GM12875 (cell line): ENCODE measurements at regions not wholly inside any gene's neighbourhood (a gene's known extent, or its start where the extent isn't known, plus 50 kb on each side); places are given as distances from the start of the nearest gene placed in this dataset.

Experiments used
- H3K4me3 ChIP-seq: one replicate; pipeline ENCODE4 v1.5.1; 2011; ENCODE audit warnings: low read depth, low read length, control low read depth
- TF ChIP-seq, protein P1 (sequence below): IDR thresholded peaks from 2 replicates; pipeline ENCODE4 v1.5.1; 2011; ENCODE audit warnings: low read depth, mild to moderate bottlenecking, control low read depth, inconsistent platforms, low read length, moderate library complexity, borderline replicate concordance; ENCODE audit not compliant: insufficient read depth

DNA sequence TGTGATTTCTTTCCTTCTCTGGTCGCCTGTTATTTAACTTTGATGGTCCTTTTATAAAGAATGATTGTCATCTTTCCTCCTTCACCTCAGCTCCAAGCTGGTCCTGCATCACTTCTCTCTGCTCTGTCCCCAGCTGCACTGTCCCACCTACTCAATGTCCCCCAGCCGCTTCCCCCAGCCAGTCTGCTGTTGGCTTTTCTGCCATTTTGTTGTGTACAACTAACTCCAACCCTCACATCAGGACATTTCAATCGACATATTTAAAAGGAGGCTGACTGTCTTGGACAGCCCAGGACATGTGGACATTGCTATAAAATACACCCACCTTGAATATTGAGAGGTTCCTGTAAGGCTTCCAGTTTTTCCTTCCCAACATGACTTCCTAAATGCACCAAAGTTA, 193.8 kb upstream of the RGMA start:
- TF ChIP-seq, protein P1, sequence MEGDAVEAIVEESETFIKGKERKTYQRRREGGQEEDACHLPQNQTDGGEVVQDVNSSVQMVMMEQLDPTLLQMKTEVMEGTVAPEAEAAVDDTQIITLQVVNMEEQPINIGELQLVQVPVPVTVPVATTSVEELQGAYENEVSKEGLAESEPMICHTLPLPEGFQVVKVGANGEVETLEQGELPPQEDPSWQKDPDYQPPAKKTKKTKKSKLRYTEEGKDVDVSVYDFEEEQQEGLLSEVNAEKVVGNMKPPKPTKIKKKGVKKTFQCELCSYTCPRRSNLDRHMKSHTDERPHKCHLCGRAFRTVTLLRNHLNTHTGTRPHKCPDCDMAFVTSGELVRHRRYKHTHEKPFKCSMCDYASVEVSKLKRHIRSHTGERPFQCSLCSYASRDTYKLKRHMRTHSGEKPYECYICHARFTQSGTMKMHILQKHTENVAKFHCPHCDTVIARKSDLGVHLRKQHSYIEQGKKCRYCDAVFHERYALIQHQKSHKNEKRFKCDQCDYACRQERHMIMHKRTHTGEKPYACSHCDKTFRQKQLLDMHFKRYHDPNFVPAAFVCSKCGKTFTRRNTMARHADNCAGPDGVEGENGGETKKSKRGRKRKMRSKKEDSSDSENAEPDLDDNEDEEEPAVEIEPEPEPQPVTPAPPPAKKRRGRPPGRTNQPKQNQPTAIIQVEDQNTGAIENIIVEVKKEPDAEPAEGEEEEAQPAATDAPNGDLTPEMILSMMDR: no peak

DNA sequence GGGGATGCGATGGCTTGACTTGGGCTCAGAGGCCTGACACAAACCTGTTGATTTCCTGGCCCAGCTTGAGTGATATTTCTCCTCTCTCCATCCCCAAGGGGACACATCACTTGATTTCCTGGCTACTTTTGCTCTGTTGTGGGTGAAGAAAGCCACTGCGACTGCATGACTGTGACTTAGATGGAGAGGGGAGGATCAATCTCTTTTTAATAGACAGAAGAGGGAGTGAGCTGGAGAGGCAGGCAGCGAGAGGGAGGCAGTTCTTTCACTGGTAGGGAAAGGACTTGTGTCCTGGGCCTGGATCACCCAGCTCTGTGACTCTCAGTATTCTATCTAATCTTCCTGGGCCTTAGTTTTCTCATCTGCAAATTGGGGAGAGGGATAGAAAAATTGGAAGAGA, 189.8 kb upstream of the RGMA start:
- H3K4me3 ChIP-seq: no peak overlapping the region
- TF ChIP-seq, protein P1: no peak

More for the DNA sequence above, 193.8 kb upstream of the RGMA start:
- H3K4me3 ChIP-seq: no peak overlapping the region

DNA sequence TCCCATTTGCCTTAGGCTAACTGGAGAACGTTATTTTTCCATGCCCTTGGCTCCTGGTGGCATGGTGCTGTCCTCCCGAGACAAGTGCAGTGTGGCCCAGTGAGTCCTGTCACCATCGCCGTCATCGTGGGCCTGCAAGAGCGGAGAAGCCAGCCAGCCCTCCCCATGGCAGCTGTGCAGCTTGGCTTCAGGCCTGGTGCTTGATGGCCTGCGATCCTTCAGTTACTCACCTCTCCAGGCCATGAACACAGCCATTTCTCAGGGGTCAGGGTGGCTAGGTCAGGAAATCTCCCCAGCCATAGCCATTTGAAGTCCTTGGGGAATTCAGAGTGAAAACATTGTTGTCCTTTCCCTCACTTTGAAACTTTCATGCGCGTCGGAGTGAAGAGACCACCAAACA, 189.0 kb upstream of the RGMA start:
- TF ChIP-seq, protein P1: no peak
- no peak overlapping the region for H3K4me3 ChIP-seq

DNA sequence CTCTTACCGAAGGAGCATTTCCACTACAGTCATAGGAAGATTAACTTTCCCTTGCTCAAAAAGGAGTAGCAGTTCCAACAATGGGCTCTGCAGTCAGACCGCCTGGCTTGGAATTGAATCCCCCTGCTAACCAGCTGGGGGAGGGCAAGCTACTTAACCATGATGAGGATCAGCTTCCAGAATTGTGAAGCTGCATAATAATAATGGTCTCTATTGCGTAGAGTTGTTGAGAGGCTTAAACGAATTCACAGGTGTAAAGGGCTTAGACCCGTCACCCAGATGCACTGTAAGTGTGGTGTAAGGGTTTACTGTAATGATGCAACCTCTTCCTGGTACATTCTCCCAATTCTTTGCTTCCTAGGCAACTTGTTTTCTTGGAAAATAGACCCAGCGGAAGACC, 185.2 kb upstream of the RGMA start:
- H3K4me3 ChIP-seq: no peak overlapping the region
- TF ChIP-seq, protein P1: no peak

DNA sequence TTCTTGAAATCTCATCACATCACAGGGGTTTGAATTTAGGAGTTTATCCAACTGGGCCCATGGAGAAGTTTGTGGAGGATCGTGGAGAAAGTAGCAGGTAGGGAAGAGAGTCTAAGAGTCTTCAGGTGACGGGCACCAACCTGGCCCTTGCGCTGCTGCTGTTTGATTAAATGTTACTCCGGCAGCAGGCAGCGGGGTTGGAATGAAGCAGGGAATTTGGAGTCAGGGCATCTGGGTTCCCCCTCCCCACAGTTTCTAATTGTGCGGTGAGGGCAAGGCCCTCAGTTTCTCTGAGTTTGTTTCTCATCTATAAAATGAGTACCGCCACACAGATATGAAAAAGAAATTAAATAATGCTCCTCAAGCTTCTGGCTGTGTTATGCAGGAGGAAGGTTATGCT, 182.9 kb upstream of the RGMA start:
- TF ChIP-seq, protein P1: no peak
- H3K4me3 ChIP-seq: no peak overlapping the region

DNA sequence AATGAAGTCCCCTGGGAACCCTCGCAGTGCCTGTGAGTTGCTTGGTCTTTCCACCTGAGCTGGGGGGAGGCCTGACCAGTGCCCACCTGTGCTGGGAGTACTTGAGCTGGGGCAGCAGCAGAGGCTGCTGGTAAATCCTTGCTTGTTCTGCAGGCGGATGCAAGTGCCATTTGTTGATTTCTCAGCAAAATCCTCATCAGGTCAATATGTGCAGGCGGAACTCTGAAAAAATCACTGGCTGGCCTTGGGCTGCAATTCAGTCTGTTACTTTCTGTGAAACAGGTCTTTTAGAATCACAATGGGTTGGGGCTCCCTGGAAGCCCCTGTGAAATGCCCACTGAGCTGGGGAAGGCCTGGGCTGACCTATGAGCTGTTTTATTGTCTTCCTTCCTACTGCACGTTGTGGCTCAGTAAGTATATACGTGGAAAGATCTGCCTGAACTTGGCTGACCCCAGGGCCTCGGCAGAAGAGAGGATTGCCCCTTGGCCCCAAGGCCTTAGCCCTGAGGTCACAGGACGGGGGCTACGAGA, 182.0 kb upstream of the RGMA start:
- H3K4me3 ChIP-seq: no peak overlapping the region

DNA sequence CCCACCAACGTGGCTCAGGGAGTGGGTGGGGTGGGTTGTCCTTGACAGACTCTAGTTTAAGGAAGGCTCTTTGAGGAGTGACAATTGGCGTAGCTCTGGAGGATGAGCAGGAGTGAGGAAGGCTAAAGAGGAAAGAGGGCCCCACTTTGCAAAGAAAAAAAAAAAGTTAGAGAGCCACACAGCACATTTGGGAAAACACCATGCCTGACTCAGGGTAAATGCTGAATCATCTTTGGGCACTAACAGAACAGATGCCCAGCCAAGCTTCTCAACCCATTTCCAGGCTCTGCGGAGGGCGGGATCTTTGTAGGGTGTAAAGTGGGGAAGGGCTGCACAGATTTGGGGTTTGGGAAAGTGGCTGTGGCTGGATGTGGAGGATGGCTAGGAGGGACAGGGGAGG, 179.1 kb upstream of the RGMA start:
- TF ChIP-seq, protein P1: no peak
- H3K4me3 ChIP-seq: no peak overlapping the region

More for the DNA sequence above, 182.0 kb upstream of the RGMA start:
- TF ChIP-seq, protein P1: no peak
